ENCODE measurements at regions not wholly inside any gene's neighbourhood (a gene's known extent, or its start where the extent isn't known, plus 50 kb on each side); places are given as distances from the start of the nearest gene placed in this dataset.

DNA sequence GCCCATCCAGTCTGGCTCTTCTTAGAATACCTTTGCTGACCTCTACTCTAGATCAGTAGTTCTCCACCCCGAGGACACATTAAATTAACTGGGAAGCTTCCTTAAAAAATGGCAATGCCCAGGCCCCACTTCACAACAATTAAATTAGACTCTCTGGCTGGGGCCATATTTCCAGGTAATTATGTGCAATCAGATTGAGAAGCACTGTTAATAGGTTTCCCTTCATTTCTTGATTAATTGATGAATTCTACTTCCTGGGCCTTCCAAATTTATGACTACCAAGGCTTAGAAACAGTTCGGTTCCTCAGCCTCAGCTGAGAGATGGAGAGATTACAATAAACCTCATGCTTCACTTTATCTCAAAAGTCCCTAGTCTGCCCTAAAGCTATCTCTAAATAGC, 71.7 kb upstream of the LIMCH1 start:
- Histone ChIP-seq H3K9me3 (ENCODE audit: control insufficient read depth, insufficient read depth, low read depth, low read length) (no peaks in the 10 kb centered on the region), H3K4me3 (ENCODE audit: low read depth in 2 of 2, low read length in 2 of 2) (no peak overlapping the region), H3K27ac (ENCODE audit: low read length) (no peak overlapping the region), H3K27me3 (ENCODE audit: control insufficient read depth, insufficient read depth, low read length) (no peaks in the 10 kb centered on the region), H3K4me1 (ENCODE audit: control insufficient read depth, insufficient read depth, low read length) (no peaks in the 10 kb centered on the region), H3K36me3 (ENCODE audit: control insufficient read depth, insufficient read depth, low read length) (no peaks in the 10 kb centered on the region)
- DNase-seq (ENCODE audit: low read depth, low spot score): no peak
- intact Hi-C loops (cut with micrococcal nuclease; ENCODE audit: unreplicated experiment): no loop called here
- no TSS peak for BruUV-seq (replicated peaks)
- POLR2A ChIA-PET: no interaction called here
- TF ChIP-seq SIN3A (IDR thresholded peaks at IDR 0.05; ENCODE audit: borderline replicate concordance, insufficient read depth, low read depth, low read length) (no peak), TCF7L2 (IDR thresholded peaks at IDR 0.05; ENCODE audit: low read depth, low read length) (no peak), POLR2AphosphoS5 (IDR thresholded peaks at IDR 0.05; ENCODE audit: low read depth, low read length) (no peak), CTCF (IDR thresholded peaks at IDR 0.05) (no peak)
- TF ChIP-seq, protein P1, sequence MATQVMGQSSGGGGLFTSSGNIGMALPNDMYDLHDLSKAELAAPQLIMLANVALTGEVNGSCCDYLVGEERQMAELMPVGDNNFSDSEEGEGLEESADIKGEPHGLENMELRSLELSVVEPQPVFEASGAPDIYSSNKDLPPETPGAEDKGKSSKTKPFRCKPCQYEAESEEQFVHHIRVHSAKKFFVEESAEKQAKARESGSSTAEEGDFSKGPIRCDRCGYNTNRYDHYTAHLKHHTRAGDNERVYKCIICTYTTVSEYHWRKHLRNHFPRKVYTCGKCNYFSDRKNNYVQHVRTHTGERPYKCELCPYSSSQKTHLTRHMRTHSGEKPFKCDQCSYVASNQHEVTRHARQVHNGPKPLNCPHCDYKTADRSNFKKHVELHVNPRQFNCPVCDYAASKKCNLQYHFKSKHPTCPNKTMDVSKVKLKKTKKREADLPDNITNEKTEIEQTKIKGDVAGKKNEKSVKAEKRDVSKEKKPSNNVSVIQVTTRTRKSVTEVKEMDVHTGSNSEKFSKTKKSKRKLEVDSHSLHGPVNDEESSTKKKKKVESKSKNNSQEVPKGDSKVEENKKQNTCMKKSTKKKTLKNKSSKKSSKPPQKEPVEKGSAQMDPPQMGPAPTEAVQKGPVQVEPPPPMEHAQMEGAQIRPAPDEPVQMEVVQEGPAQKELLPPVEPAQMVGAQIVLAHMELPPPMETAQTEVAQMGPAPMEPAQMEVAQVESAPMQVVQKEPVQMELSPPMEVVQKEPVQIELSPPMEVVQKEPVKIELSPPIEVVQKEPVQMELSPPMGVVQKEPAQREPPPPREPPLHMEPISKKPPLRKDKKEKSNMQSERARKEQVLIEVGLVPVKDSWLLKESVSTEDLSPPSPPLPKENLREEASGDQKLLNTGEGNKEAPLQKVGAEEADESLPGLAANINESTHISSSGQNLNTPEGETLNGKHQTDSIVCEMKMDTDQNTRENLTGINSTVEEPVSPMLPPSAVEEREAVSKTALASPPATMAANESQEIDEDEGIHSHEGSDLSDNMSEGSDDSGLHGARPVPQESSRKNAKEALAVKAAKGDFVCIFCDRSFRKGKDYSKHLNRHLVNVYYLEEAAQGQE (IDR thresholded peaks at IDR 0.05; ENCODE audit: insufficient read depth in 1 of 2, low read depth in 2 of 2, low read length in 1 of 2): no peak
- CTCF ChIA-PET: no interaction called here
- in situ Hi-C loops (cut with HindIII; ENCODE audit: low pct_unique_long_range_greater_than_20kb, low sequenced_read_pairs): no loop called here
- no peak for ATAC-seq

- Histone ChIP-seq H3K27ac (ENCODE audit: low read length) (no peak overlapping the region), H3K9me3 (ENCODE audit: control insufficient read depth, insufficient read depth, low read depth, low read length) (no peaks in the 10 kb centered on the region), H3K4me1 (ENCODE audit: control insufficient read depth, insufficient read depth, low read length) (no peaks in the 10 kb centered on the region), H3K27me3 (ENCODE audit: control insufficient read depth, insufficient read depth, low read length) (no peaks in the 10 kb centered on the region), H3K36me3 (ENCODE audit: control insufficient read depth, insufficient read depth, low read length) (no peaks in the 10 kb centered on the region), H3K4me3 (ENCODE audit: low read depth in 2 of 2, low read length in 2 of 2) (no peak overlapping the region)
- BruUV-seq (replicated peaks): no TSS peak
- no peak for DNase-seq (ENCODE audit: low read depth, low spot score)
- ChIA-PET POLR2A (no interaction called here), CTCF (no interaction called here)
- in situ Hi-C loops (cut with HindIII; ENCODE audit: low pct_unique_long_range_greater_than_20kb, low sequenced_read_pairs) (no loop called here), intact Hi-C loops (cut with micrococcal nuclease; ENCODE audit: unreplicated experiment) (no loop called here)
- no peak for TF ChIP-seq TCF7L2 (IDR thresholded peaks at IDR 0.05; ENCODE audit: low read depth, low read length)
- TF ChIP-seq CTCF (IDR thresholded peaks at IDR 0.05): no peak
- TF ChIP-seq, protein P1 (IDR thresholded peaks at IDR 0.05; ENCODE audit: insufficient read depth in 1 of 2, low read depth in 2 of 2, low read length in 1 of 2): no peak
- TF ChIP-seq POLR2AphosphoS5 (IDR thresholded peaks at IDR 0.05; ENCODE audit: low read depth, low read length): no peak
- TF ChIP-seq SIN3A (IDR thresholded peaks at IDR 0.05; ENCODE audit: borderline replicate concordance, insufficient read depth, low read depth, low read length): no peak
- no peak for ATAC-seq
Measured at GRCh38 chr4:41468122-41468521, 69.8 kb upstream of the LIMCH1 start.

Measured in Panc1 (cell line).